ENCODE measurements at regions not wholly inside any gene's neighbourhood (a gene's known extent, or its start where the extent isn't known, plus 50 kb on each side); places are given as distances from the start of the nearest gene placed in this dataset.

DNA sequence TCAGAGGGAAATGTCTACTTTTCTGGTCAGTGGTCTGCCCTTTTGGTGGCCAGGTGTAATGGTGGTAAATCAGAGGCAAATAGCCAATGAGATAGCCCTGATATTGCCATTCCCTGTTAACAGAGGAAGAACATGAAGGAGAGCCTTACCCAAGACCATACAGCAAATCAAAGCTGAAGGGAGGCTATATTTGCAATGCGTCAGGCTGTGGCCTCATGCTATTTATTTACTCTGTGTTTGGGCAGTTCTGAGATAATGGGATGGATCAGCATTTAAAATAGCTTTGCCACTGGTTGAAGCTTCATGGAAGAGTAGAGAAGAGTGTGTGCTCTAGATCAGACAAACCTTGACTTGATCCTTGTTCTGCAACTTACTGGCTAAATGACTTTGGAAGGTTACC, 73.3 kb upstream of the MAML3 start:
- Histone ChIP-seq H3K9me2 (replicated peaks; ENCODE audit: low read depth, low read length) (no peaks in the 10 kb centered on the region), H2AFZ (ENCODE audit: low read length) (no peak overlapping the region), H3K79me2 (ENCODE audit: insufficient read depth, low read length) (no peaks in the 10 kb centered on the region), H3K4me3 (ENCODE audit: low read length, poor library complexity, severe bottlenecking) (no peak overlapping the region), H3K4me1 (ENCODE audit: insufficient read depth, low read length, poor library complexity, severe bottlenecking) (no peaks in the 10 kb centered on the region), H3K27me3 (ENCODE audit: insufficient read depth, low read length, poor library complexity, severe bottlenecking) (no peaks in the 10 kb centered on the region), H3K36me3 (ENCODE audit: insufficient read depth, low read length) (no peaks in the 10 kb centered on the region), H4K20me1 (ENCODE audit: insufficient read depth, low read length, poor library complexity, severe bottlenecking) (no peaks in the 10 kb centered on the region), H3K4me2 (ENCODE audit: low read depth, low read length, poor library complexity, severe bottlenecking) (no peak overlapping the region), H3K9me3 (ENCODE audit: insufficient read depth, low read depth, low read length) (no peaks in the 10 kb centered on the region), H3K9ac (ENCODE audit: low read depth, low read length, poor library complexity, severe bottlenecking) (no peak overlapping the region), H3F3A (ENCODE audit: low read depth) (no peaks in the 10 kb centered on the region)
- TF ChIP-seq EZH2phosphoT487 (IDR thresholded peaks at IDR 0.05; ENCODE audit: borderline replicate concordance), result no peak

DNA sequence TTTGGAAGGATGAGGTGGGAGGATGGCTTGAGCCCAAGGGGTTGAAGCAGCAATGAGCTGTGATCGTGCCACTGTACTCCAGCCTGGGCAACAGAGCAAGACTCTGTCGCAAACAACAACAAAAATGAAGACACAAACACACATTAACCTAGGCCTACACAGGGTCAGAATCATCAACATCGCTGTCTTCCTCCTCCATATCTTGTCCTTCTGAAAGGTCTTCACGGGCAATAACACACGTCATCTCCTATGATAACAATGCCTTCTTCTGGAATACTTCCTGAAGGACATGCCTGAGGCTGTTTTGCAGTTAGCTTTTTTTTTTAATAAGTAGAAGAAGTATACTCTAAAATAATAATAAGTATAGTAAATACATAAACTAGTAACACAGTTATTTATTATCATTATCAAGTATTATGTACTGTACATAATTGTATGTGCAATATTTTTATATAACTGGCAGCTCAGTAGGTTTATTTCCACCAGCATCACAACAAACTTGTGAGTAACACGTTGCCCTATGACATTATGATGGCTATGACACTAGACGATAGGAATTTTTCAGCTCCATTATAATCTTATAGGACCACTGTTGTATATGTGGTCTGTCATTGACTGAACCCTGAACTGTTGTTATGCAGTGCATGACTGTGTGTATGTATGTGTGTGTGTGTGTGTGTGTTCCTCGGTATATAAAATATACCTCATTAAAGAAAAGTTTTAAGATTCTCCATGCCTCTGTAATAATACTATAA, 69.2 kb upstream of the MAML3 start:
- H3K4me2 ChIP-seq (ENCODE audit: low read depth, low read length, poor library complexity, severe bottlenecking), result no peak overlapping the region
- H3K9me2 ChIP-seq (replicated peaks; ENCODE audit: low read depth, low read length), result no peaks in the 10 kb centered on the region
- no peaks in the 10 kb centered on the region for H3F3A ChIP-seq (ENCODE audit: low read depth)
- TF ChIP-seq, protein P1, sequence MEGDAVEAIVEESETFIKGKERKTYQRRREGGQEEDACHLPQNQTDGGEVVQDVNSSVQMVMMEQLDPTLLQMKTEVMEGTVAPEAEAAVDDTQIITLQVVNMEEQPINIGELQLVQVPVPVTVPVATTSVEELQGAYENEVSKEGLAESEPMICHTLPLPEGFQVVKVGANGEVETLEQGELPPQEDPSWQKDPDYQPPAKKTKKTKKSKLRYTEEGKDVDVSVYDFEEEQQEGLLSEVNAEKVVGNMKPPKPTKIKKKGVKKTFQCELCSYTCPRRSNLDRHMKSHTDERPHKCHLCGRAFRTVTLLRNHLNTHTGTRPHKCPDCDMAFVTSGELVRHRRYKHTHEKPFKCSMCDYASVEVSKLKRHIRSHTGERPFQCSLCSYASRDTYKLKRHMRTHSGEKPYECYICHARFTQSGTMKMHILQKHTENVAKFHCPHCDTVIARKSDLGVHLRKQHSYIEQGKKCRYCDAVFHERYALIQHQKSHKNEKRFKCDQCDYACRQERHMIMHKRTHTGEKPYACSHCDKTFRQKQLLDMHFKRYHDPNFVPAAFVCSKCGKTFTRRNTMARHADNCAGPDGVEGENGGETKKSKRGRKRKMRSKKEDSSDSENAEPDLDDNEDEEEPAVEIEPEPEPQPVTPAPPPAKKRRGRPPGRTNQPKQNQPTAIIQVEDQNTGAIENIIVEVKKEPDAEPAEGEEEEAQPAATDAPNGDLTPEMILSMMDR (conservative IDR thresholded peaks at IDR 0.05; ENCODE audit: low read length), result no peak
- no peak for TF ChIP-seq EZH2phosphoT487 (IDR thresholded peaks at IDR 0.05; ENCODE audit: borderline replicate concordance)
- H3K9me3 ChIP-seq (ENCODE audit: insufficient read depth, low read depth, low read length), result no peaks in the 10 kb centered on the region
- H3K36me3 ChIP-seq (ENCODE audit: insufficient read depth, low read length), result no peaks in the 10 kb centered on the region
- no peaks in the 10 kb centered on the region for H3K4me1 ChIP-seq (ENCODE audit: insufficient read depth, low read length, poor library complexity, severe bottlenecking)
- no peaks in the 10 kb centered on the region for H3K27me3 ChIP-seq (ENCODE audit: insufficient read depth, low read length, poor library complexity, severe bottlenecking)
- H3K79me2 ChIP-seq (ENCODE audit: insufficient read depth, low read length), result no peaks in the 10 kb centered on the region
- H3K9ac ChIP-seq (ENCODE audit: low read depth, low read length, poor library complexity, severe bottlenecking), result no peak overlapping the region
- no peak overlapping the region for H3K4me3 ChIP-seq (ENCODE audit: low read length, poor library complexity, severe bottlenecking)
- H2AFZ ChIP-seq (ENCODE audit: low read length), result no peak overlapping the region
- no peaks in the 10 kb centered on the region for H4K20me1 ChIP-seq (ENCODE audit: insufficient read depth, low read length, poor library complexity, severe bottlenecking)

DNA sequence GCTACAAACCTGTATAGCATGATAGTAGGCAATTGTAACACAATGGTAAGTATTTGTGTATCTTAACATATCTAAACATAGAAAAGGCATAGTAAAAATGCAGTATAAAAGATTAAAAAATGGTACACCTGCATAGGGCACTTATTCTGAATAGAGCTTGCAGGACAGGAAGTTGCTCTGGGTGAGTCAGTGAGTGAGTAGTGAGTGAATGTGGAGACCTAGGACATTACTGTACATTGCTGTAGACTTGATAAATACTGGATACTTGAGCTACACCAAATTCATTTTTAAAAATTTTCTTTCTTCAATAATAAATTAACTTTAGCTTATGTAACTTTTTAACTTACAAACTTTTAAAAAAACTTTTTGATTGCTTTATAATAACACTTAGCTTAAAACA, 68.2 kb upstream of the MAML3 start:
- no peaks in the 10 kb centered on the region for H3K36me3 ChIP-seq (ENCODE audit: insufficient read depth, low read length)
- no peaks in the 10 kb centered on the region for H3F3A ChIP-seq (ENCODE audit: low read depth)
- H4K20me1 ChIP-seq (ENCODE audit: insufficient read depth, low read length, poor library complexity, severe bottlenecking), result no peaks in the 10 kb centered on the region
- H3K79me2 ChIP-seq (ENCODE audit: insufficient read depth, low read length), result no peaks in the 10 kb centered on the region
- no peak overlapping the region for H3K9ac ChIP-seq (ENCODE audit: low read depth, low read length, poor library complexity, severe bottlenecking)
- H3K4me3 ChIP-seq (ENCODE audit: low read length, poor library complexity, severe bottlenecking), result no peak overlapping the region
- H2AFZ ChIP-seq (ENCODE audit: low read length), result peak overlapping the region; percentile 20; the same call in 1 of the 2 replicates
- no peaks in the 10 kb centered on the region for H3K9me2 ChIP-seq (replicated peaks; ENCODE audit: low read depth, low read length)
- H3K4me1 ChIP-seq (ENCODE audit: insufficient read depth, low read length, poor library complexity, severe bottlenecking), result no peaks in the 10 kb centered on the region
- no peaks in the 10 kb centered on the region for H3K9me3 ChIP-seq (ENCODE audit: insufficient read depth, low read depth, low read length)
- H3K27me3 ChIP-seq (ENCODE audit: insufficient read depth, low read length, poor library complexity, severe bottlenecking), result no peaks in the 10 kb centered on the region
- TF ChIP-seq, protein P1 (conservative IDR thresholded peaks at IDR 0.05; ENCODE audit: low read length), result no peak
- no peak for TF ChIP-seq EZH2phosphoT487 (IDR thresholded peaks at IDR 0.05; ENCODE audit: borderline replicate concordance)
- H3K4me2 ChIP-seq (ENCODE audit: low read depth, low read length, poor library complexity, severe bottlenecking), result no peak overlapping the region

- no peak overlapping the region for H2AFZ ChIP-seq (ENCODE audit: low read length)
- H3F3A ChIP-seq (ENCODE audit: low read depth), result no peaks in the 10 kb centered on the region
- no peaks in the 10 kb centered on the region for H3K79me2 ChIP-seq (ENCODE audit: insufficient read depth, low read length)
- no peaks in the 10 kb centered on the region for H3K27me3 ChIP-seq (ENCODE audit: insufficient read depth, low read length, poor library complexity, severe bottlenecking)
- H3K36me3 ChIP-seq (ENCODE audit: insufficient read depth, low read length), result no peaks in the 10 kb centered on the region
- no peak overlapping the region for H3K4me2 ChIP-seq (ENCODE audit: low read depth, low read length, poor library complexity, severe bottlenecking)
- no peaks in the 10 kb centered on the region for H4K20me1 ChIP-seq (ENCODE audit: insufficient read depth, low read length, poor library complexity, severe bottlenecking)
- H3K9me2 ChIP-seq (replicated peaks; ENCODE audit: low read depth, low read length), result no peaks in the 10 kb centered on the region
- H3K4me1 ChIP-seq (ENCODE audit: insufficient read depth, low read length, poor library complexity, severe bottlenecking), result no peaks in the 10 kb centered on the region
- TF ChIP-seq, protein P1 (conservative IDR thresholded peaks at IDR 0.05; ENCODE audit: low read length), result no peak
- TF ChIP-seq EZH2phosphoT487 (IDR thresholded peaks at IDR 0.05; ENCODE audit: borderline replicate concordance), result no peak
- H3K9me3 ChIP-seq (ENCODE audit: insufficient read depth, low read depth, low read length), result no peaks in the 10 kb centered on the region
- H3K4me3 ChIP-seq (ENCODE audit: low read length, poor library complexity, severe bottlenecking), result no peak overlapping the region
- no peak overlapping the region for H3K9ac ChIP-seq (ENCODE audit: low read depth, low read length, poor library complexity, severe bottlenecking)
These were observed 66.1 kb upstream of the MAML3 start for GRCh38 chr4:140220058-140220457.

Measured in Loucy (cell line).